ENCODE measurements at regions not wholly inside any gene's neighbourhood (a gene's known extent, or its start where the extent isn't known, plus 50 kb on each side); places are given as distances from the start of the nearest gene placed in this dataset.
"Not testable (repeated sequence)": the region's sequence is repeated elsewhere in the genome, so short reads cannot be mapped to it uniquely, and the experiment has no call there.

- Mint-ChIP-seq H3K4me1 (no peaks in the 10 kb centered on the region), H3K36me3 (ENCODE audit: low read depth) (no peaks in the 10 kb centered on the region), H3K27ac (no peak overlapping the region), H3K4me3 (no peak overlapping the region), H3K9me3 (no peaks in the 10 kb centered on the region), H3K27me3 (peaks cover 1% of the 10 kb centered on the region)
- ChIA-PET CTCF (no interaction called here), POLR2A (no interaction called here)
- intact Hi-C loops (cut with micrococcal nuclease), result no loop called here
- TF ChIP-seq, protein P1, sequence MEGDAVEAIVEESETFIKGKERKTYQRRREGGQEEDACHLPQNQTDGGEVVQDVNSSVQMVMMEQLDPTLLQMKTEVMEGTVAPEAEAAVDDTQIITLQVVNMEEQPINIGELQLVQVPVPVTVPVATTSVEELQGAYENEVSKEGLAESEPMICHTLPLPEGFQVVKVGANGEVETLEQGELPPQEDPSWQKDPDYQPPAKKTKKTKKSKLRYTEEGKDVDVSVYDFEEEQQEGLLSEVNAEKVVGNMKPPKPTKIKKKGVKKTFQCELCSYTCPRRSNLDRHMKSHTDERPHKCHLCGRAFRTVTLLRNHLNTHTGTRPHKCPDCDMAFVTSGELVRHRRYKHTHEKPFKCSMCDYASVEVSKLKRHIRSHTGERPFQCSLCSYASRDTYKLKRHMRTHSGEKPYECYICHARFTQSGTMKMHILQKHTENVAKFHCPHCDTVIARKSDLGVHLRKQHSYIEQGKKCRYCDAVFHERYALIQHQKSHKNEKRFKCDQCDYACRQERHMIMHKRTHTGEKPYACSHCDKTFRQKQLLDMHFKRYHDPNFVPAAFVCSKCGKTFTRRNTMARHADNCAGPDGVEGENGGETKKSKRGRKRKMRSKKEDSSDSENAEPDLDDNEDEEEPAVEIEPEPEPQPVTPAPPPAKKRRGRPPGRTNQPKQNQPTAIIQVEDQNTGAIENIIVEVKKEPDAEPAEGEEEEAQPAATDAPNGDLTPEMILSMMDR (IDR thresholded peaks at IDR 0.05), result no peak
- ATAC-seq (ENCODE audit: low read depth) (no peak), DNase-seq (no peak)
Observed at GRCh38 chr5:125673359-125673950, 749.8 kb upstream of the GRAMD2B start.

DNA sequence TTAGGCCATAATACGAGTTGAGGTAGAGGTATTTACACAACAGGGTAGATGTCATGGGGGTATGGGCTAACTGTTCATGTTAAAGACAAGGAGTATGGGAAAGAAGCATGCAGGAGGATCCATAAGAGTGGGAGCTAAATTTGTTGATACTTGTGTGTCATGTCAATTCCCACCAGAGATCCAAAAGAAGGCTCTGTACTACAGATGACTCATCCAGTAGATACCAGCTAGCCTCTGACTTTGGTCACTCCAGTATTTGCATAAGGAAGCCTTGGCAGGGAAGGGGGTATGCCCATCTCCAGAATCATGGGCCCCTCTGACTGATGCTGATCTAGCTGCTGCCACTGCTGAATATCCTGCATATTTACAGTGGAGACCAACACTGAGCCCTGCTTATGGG lies 743.7 kb upstream of the GRAMD2B start:
- ChIA-PET CTCF (no interaction called here), POLR2A (no interaction called here)
- H3K36me3 Mint-ChIP-seq (ENCODE audit: low read depth), result no peaks in the 10 kb centered on the region
- ATAC-seq (ENCODE audit: low read depth) (no peak), DNase-seq (no peak)
- intact Hi-C loops (cut with micrococcal nuclease), result no loop called here
- H3K27me3 Mint-ChIP-seq, result peaks cover 1% of the 10 kb centered on the region
- H3K27ac Mint-ChIP-seq, result no peak overlapping the region
- H3K4me3 Mint-ChIP-seq, result no peak overlapping the region
- H3K9me3 Mint-ChIP-seq, result no peaks in the 10 kb centered on the region
- no peaks in the 10 kb centered on the region for H3K4me1 Mint-ChIP-seq
- TF ChIP-seq, protein P1 (IDR thresholded peaks at IDR 0.05), result no peak

- H3K27me3 Mint-ChIP-seq, result peaks cover 1% of the 10 kb centered on the region
- ATAC-seq (ENCODE audit: low read depth) (no peak), DNase-seq (no peak)
- ChIA-PET POLR2A (no interaction called here), CTCF (no interaction called here)
- TF ChIP-seq, protein P1 (IDR thresholded peaks at IDR 0.05), result no peak
- H3K27ac Mint-ChIP-seq, result no peak overlapping the region
- H3K4me3 Mint-ChIP-seq, result no peak overlapping the region
- no peaks in the 10 kb centered on the region for H3K36me3 Mint-ChIP-seq (ENCODE audit: low read depth)
- no peaks in the 10 kb centered on the region for H3K9me3 Mint-ChIP-seq
- intact Hi-C loops (cut with micrococcal nuclease), result no loop called here
- H3K4me1 Mint-ChIP-seq, result no peaks in the 10 kb centered on the region
Observed at GRCh38 chr5:125683669-125684068, 739.5 kb upstream of the GRAMD2B start.

DNA sequence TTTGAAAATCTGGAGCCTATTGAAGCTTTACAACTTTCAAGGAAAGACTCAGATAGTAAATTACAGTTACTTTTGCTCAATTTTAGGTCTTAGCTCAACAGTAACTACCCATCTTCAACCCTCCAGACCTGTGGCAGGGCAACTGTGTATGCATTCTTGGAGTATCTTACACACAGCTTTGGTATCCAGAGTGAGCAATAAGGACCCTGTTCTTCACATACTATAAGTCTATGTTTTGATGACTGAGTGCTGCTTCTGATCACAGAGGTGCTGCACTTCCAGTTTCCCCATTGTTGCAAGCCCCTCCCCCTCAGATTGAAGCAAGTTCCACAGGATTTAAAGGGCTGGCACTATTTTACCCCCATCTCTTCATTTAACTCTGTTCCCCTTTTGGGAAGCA lies 737.4 kb upstream of the GRAMD2B start:
- ChIA-PET CTCF (no interaction called here), POLR2A (no interaction called here)
- ATAC-seq (ENCODE audit: low read depth) (no peak), DNase-seq (no peak)
- H3K36me3 Mint-ChIP-seq (ENCODE audit: low read depth), result no peaks in the 10 kb centered on the region
- H3K4me1 Mint-ChIP-seq, result no peaks in the 10 kb centered on the region
- no peak overlapping the region for H3K4me3 Mint-ChIP-seq
- TF ChIP-seq, protein P1 (IDR thresholded peaks at IDR 0.05), result no peak
- intact Hi-C loops (cut with micrococcal nuclease), result no loop called here
- peaks cover 3% of the 10 kb centered on the region for H3K9me3 Mint-ChIP-seq
- peaks cover 1% of the 10 kb centered on the region for H3K27me3 Mint-ChIP-seq
- H3K27ac Mint-ChIP-seq, result no peak overlapping the region

GRCh38 chr5:125691738-125692530 lies 731.3 kb upstream of the GRAMD2B start:
- H3K4me3 Mint-ChIP-seq; H3K4me1 Mint-ChIP-seq; intact Hi-C loops (cut with micrococcal nuclease); ATAC-seq (ENCODE audit: low read depth); H3K27me3 Mint-ChIP-seq; DNase-seq; H3K27ac Mint-ChIP-seq; CTCF ChIA-PET; H3K9me3 Mint-ChIP-seq; POLR2A ChIA-PET; H3K36me3 Mint-ChIP-seq (ENCODE audit: low read depth): not testable (repeated sequence)
